Osteocyte (in vitro differentiated cells): ENCODE measurements at regions not wholly inside any gene's neighbourhood (a gene's known extent, or its start where the extent isn't known, plus 50 kb on each side); places are given as distances from the start of the nearest gene placed in this dataset.

ENCODE experiments used
- DNase-seq: peaks from one replicate; pipeline ENCODE4 v3.0.0; 2021; ENCODE audit warnings: mixed read lengths; ENCODE audit not compliant: unreplicated experiment; ENCODE audit errors: extremely low spot score
- H3K27ac Mint-ChIP-seq: one replicate; pipeline ENCODE4 v1.8.0; 2021; ENCODE audit warnings: mild to moderate bottlenecking, mixed read lengths; ENCODE audit not compliant: unreplicated experiment
- H3K27me3 Mint-ChIP-seq: one replicate; pipeline ENCODE4 v1.8.0; 2021; ENCODE audit warnings: mixed read lengths; ENCODE audit not compliant: unreplicated experiment
- H3K36me3 Mint-ChIP-seq: one replicate; pipeline ENCODE4 v1.8.0; 2021; ENCODE audit warnings: mixed read lengths; ENCODE audit not compliant: unreplicated experiment
- H3K4me1 Mint-ChIP-seq: one replicate; pipeline ENCODE4 v1.8.0; 2021; ENCODE audit warnings: mixed read lengths; ENCODE audit not compliant: unreplicated experiment
- H3K4me3 Mint-ChIP-seq: one replicate; pipeline ENCODE4 v1.8.0; 2021; ENCODE audit warnings: mild to moderate bottlenecking, moderate library complexity, mixed read lengths; ENCODE audit not compliant: unreplicated experiment
- H3K9me3 Mint-ChIP-seq: one replicate; pipeline ENCODE4 v1.8.0; 2021; ENCODE audit warnings: mixed read lengths; ENCODE audit not compliant: unreplicated experiment
- TF ChIP-seq, protein P1 (sequence below): fragments of 200-600 bp; sonication (generic); IDR thresholded peaks from 2 replicates; pipeline ENCODE4 v1.5.0; 2021; ENCODE audit warnings: antibody characterized with exemption, mild to moderate bottlenecking, moderate library complexity

DNA sequence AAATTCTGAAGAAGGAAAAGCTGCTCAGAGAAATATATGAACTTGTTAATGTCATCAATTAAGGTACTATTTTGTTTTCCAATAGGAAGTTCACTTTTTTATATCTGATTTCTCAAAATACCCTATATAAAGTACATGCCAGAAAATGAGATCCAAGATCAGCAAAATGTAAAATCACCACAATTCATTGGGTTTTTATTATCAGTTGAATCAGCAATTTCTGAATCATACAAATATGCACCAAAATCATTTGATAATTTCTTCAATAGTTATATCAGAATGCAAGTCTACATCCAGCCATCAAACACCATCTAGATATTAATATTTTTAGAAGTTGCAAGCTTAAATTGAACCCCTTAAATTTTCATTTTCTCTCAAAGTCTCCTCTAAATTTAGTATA is 1293.4 kb upstream of the NCAM2 start:
- no peak for DNase-seq
- TF ChIP-seq, protein P1, sequence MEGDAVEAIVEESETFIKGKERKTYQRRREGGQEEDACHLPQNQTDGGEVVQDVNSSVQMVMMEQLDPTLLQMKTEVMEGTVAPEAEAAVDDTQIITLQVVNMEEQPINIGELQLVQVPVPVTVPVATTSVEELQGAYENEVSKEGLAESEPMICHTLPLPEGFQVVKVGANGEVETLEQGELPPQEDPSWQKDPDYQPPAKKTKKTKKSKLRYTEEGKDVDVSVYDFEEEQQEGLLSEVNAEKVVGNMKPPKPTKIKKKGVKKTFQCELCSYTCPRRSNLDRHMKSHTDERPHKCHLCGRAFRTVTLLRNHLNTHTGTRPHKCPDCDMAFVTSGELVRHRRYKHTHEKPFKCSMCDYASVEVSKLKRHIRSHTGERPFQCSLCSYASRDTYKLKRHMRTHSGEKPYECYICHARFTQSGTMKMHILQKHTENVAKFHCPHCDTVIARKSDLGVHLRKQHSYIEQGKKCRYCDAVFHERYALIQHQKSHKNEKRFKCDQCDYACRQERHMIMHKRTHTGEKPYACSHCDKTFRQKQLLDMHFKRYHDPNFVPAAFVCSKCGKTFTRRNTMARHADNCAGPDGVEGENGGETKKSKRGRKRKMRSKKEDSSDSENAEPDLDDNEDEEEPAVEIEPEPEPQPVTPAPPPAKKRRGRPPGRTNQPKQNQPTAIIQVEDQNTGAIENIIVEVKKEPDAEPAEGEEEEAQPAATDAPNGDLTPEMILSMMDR = no peak
- no peaks in the 10 kb centered on the region for H3K36me3 Mint-ChIP-seq
- no peak overlapping the region for H3K27ac Mint-ChIP-seq
- H3K4me3 Mint-ChIP-seq = no peak overlapping the region
- H3K4me1 Mint-ChIP-seq = no peaks in the 10 kb centered on the region
- H3K9me3 Mint-ChIP-seq = peaks cover 11% of the 10 kb centered on the region
- H3K27me3 Mint-ChIP-seq = no peaks in the 10 kb centered on the region

DNA sequence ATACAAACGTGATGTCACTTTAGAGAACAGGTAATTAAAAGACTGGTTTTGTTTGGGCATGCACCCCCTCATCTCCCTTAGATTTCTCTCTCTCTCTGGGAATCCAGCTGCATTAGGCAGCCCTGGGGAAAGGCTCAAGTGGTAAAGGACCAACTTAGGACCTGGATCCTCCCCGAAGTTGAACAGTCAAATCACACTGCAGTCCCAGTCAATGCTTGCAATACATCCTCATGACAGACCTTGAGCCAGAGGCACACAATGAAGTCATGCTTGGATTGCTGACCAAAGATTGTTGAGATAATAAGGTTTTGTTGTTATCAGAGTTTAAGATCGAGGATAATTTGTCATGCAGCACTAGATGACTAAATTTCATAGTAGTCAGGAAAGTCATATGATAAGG is 1285.8 kb upstream of the NCAM2 start:
- Mint-ChIP-seq H3K4me3 (no peak overlapping the region), H3K36me3 (no peaks in the 10 kb centered on the region), H3K9me3 (peaks cover 23% of the 10 kb centered on the region), H3K4me1 (no peaks in the 10 kb centered on the region), H3K27ac (no peak overlapping the region), H3K27me3 (no peaks in the 10 kb centered on the region)
- TF ChIP-seq, protein P1 = no peak
- DNase-seq = no peak

DNA sequence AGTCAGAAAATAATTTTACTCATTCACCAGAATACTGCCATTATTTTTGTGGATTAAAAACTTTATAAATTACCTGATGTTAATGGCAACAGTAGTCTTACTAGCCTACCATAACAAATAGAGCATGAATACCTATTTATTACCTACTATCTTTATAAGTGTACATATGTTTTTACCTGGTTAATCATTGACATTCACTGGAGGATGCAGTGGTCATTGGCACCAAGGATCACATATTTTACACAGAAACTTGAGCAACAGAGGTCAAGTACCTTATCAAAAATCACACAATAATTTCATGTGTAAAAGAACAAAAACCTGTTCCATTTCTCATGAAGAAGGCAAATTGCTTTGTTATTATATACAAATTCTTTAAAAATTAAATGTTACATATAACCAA is 1284.9 kb upstream of the NCAM2 start:
- no peaks in the 10 kb centered on the region for H3K27me3 Mint-ChIP-seq
- H3K36me3 Mint-ChIP-seq = no peaks in the 10 kb centered on the region
- no peak overlapping the region for H3K4me3 Mint-ChIP-seq
- H3K9me3 Mint-ChIP-seq = peaks cover 23% of the 10 kb centered on the region
- TF ChIP-seq, protein P1 = no peak
- no peaks in the 10 kb centered on the region for H3K4me1 Mint-ChIP-seq
- DNase-seq = no peak
- H3K27ac Mint-ChIP-seq = no peak overlapping the region

DNA sequence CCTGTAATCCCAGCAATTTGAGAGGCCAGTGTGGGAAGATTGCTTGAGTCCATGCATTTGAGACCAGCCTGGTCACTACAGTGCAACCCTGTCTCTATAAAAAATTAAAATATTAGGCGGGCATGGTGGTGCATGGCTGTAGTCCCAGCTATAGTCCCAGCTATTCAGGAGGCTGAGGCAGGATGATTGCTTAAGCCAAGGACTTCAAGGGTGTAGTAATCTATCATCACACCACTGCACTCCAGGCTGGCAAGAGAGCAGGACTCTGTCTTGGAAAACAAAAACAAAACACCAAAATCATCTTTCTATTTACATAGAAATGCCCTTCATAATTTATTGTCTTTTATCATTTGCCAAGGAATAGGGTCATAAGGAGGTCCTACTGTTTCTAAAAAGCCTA is 1274.1 kb upstream of the NCAM2 start:
- TF ChIP-seq, protein P1 = no peak
- H3K27me3 Mint-ChIP-seq = peaks cover 5% of the 10 kb centered on the region
- no peak overlapping the region for H3K4me3 Mint-ChIP-seq
- H3K4me1 Mint-ChIP-seq = no peaks in the 10 kb centered on the region
- H3K36me3 Mint-ChIP-seq = no peaks in the 10 kb centered on the region
- no peak for DNase-seq
- H3K27ac Mint-ChIP-seq = no peak overlapping the region
- no peaks in the 10 kb centered on the region for H3K9me3 Mint-ChIP-seq

DNA sequence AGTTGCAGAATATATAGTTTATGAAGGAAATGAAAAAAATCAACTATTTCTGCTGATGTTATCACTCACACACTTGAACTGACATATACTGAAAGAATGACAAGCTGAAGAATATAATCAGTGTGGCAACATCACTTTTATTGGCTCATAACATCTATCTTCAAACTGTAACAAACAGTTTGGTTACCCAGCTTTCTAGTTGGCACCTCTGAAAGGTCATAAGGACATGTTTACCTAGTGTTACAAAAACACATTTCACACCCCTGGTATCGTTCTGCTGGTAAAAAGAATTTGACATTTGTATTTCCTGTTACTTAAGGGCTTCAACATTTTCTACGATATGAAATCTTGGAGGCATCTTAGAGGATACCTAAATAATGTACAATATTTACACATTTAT is 1267.0 kb upstream of the NCAM2 start:
- H3K9me3 Mint-ChIP-seq = peaks cover 3% of the 10 kb centered on the region
- TF ChIP-seq, protein P1 = no peak
- H3K4me1 Mint-ChIP-seq = peaks cover 4% of the 10 kb centered on the region
- H3K27me3 Mint-ChIP-seq = peaks cover 5% of the 10 kb centered on the region
- H3K36me3 Mint-ChIP-seq = no peaks in the 10 kb centered on the region
- no peak overlapping the region for H3K27ac Mint-ChIP-seq
- DNase-seq = no peak
- no peak overlapping the region for H3K4me3 Mint-ChIP-seq
